CD4-positive, alpha-beta memory T cell (primary cell): ENCODE measurements at regions not wholly inside any gene's neighbourhood (a gene's known extent, or its start where the extent isn't known, plus 50 kb on each side); places are given as distances from the start of the nearest gene placed in this dataset.
A peak's percentile ranks its signal among the peaks of the same experiment; 100 is the strongest.
"Not testable (repeated sequence)": the region's sequence is repeated elsewhere in the genome, so short reads cannot be mapped to it uniquely, and the experiment has no call there.

Source experiments
- CTCF ChIA-PET: fragments of 350-600 bp; sonication (Branson Sonifier 250); formaldehyde crosslinking; loops from one replicate; lab custom pipeline; 2021; ENCODE audit warnings: inconsistent platforms; ENCODE audit not compliant: partially characterized antibody; lab: Charles Lee
- POLR2A ChIA-PET: fragments of 350-600 bp; sonication (Branson Sonifier 250); formaldehyde crosslinking; loops from one replicate; lab custom pipeline; 2021; ENCODE audit not compliant: partially characterized antibody; lab: Charles Lee
- DNase-seq, 5 donors: peaks; one replicate each; pipeline versions ENCODE4 v3.0.0 to v3.0.0-alpha.2; 2020 to 2022; ENCODE audit warnings: mixed read lengths in 1 of 5
- H3K27ac ChIP-seq: one replicate; pipeline ENCODE4 v1.7.0; 2013; ENCODE audit warnings: low read depth, low read length
- H3K27me3 ChIP-seq: 2 replicates; pipeline ENCODE4 v1.7.0; 2013; ENCODE audit warnings: mild to moderate bottlenecking, low read length, moderate library complexity; ENCODE audit not compliant: insufficient read depth
- H3K36me3 ChIP-seq: 2 replicates; pipeline ENCODE4 v1.7.0; 2013; ENCODE audit warnings: mild to moderate bottlenecking, low read length, moderate library complexity; ENCODE audit not compliant: insufficient read depth
- H3K4me1 ChIP-seq: 2 replicates; pipeline ENCODE4 v1.7.0; 2013; ENCODE audit warnings: mild to moderate bottlenecking, low read length, moderate library complexity; ENCODE audit not compliant: insufficient read depth
- H3K4me3 ChIP-seq, 2 donors: one replicate each; pipeline ENCODE4 v1.7.0; 2013; ENCODE audit warnings: low read length in 2 of 2, mild to moderate bottlenecking in 1 of 2
- H3K9me3 ChIP-seq, 2 donors: one replicate each; pipeline ENCODE4 v1.7.0; 2013; ENCODE audit warnings: low read length in 2 of 2, control low read depth in 1 of 2; ENCODE audit not compliant: control insufficient read depth in 1 of 2
- H3K27ac Mint-ChIP-seq, 7 donors: one replicate each; pipeline ENCODE4 v1.8.0; 2020 to 2021; ENCODE audit warnings: mixed read lengths in 7 of 7, mild to moderate bottlenecking in 6 of 7, inconsistent platforms in 3 of 7, moderate library complexity in 3 of 7
- H3K27me3 Mint-ChIP-seq, 2 donors: one replicate each; pipeline ENCODE4 v1.8.0; 2020 to 2021; ENCODE audit warnings: mixed read lengths in 2 of 2
- H3K36me3 Mint-ChIP-seq, 2 donors: one replicate each; pipeline ENCODE4 v1.8.0; 2020 to 2021; ENCODE audit warnings: mixed read lengths in 2 of 2, inconsistent platforms in 1 of 2, mild to moderate bottlenecking in 1 of 2
- H3K4me1 Mint-ChIP-seq, 4 donors: one replicate each; pipeline ENCODE4 v1.8.0; 2020 to 2021; ENCODE audit warnings: mixed read lengths in 4 of 4, mild to moderate bottlenecking in 1 of 4
- H3K4me3 Mint-ChIP-seq, 8 donors: one replicate each; pipeline ENCODE4 v1.8.0; 2020 to 2021; ENCODE audit warnings: mixed read lengths in 8 of 8, mild to moderate bottlenecking in 7 of 8, moderate library complexity in 6 of 8, inconsistent platforms in 3 of 8
- H3K9me3 Mint-ChIP-seq, 8 donors: one replicate each; pipeline ENCODE4 v1.8.0; 2020 to 2021; ENCODE audit warnings: mixed read lengths in 8 of 8, mild to moderate bottlenecking in 5 of 8, inconsistent platforms in 3 of 8, moderate library complexity in 1 of 8
- intact Hi-C: fragments of 100-400 bp; cut with micrococcal nuclease; formaldehyde crosslinking; loops from one replicate; pipeline ENCODE4 v1.15.1; 2023

- DNase-seq: no peak
- POLR2A ChIA-PET: no interaction called here
- Histone ChIP-seq H3K4me3 (no peak overlapping the region), H3K36me3 (no peaks in the 10 kb centered on the region), H3K27ac (no peak overlapping the region), H3K4me1 (no peaks in the 10 kb centered on the region), H3K27me3 (no peaks in the 10 kb centered on the region), H3K9me3 (no peaks in the 10 kb centered on the region)
- intact Hi-C loops: no loop called here
- Mint-ChIP-seq H3K4me1 (no peaks in the 10 kb centered on the region), H3K27me3 (peaks cover 11 to 21% of the 10 kb centered on the region in 2 donors), H3K36me3 (no peaks in the 10 kb centered on the region), H3K27ac (no peak overlapping the region), H3K9me3 (peaks cover 0 to 7% (median 0%) of the 10 kb centered on the region in 8 donors), H3K4me3 (no peak overlapping the region)
- CTCF ChIA-PET: no interaction called here
These were observed 906.2 kb downstream of the BRD1 start for GRCh38 chr22:48921411-48921903.

- no peak overlapping the region for H3K4me3 Mint-ChIP-seq
- H3K4me3 ChIP-seq: no peak overlapping the region
- H3K4me1 Mint-ChIP-seq: no peaks in the 10 kb centered on the region
- no peaks in the 10 kb centered on the region for H3K36me3 Mint-ChIP-seq
- ChIA-PET POLR2A (no interaction called here), CTCF (no interaction called here)
- H3K27ac Mint-ChIP-seq: no peak overlapping the region
- peaks cover 0 to 7% (median 0%) of the 10 kb centered on the region in 8 donors for H3K9me3 Mint-ChIP-seq
- DNase-seq: no peak
- H3K27ac ChIP-seq: no peak overlapping the region
- H3K27me3 Mint-ChIP-seq: peaks cover 11 to 23% of the 10 kb centered on the region in 2 donors
- no peaks in the 10 kb centered on the region for H3K27me3 ChIP-seq
- H3K36me3 ChIP-seq: no peaks in the 10 kb centered on the region
- H3K4me1 ChIP-seq: no peaks in the 10 kb centered on the region
- intact Hi-C loops: no loop called here
- H3K9me3 ChIP-seq: no peaks in the 10 kb centered on the region
These were observed 906.9 kb downstream of the BRD1 start for GRCh38 chr22:48920776-48921241.

DNA sequence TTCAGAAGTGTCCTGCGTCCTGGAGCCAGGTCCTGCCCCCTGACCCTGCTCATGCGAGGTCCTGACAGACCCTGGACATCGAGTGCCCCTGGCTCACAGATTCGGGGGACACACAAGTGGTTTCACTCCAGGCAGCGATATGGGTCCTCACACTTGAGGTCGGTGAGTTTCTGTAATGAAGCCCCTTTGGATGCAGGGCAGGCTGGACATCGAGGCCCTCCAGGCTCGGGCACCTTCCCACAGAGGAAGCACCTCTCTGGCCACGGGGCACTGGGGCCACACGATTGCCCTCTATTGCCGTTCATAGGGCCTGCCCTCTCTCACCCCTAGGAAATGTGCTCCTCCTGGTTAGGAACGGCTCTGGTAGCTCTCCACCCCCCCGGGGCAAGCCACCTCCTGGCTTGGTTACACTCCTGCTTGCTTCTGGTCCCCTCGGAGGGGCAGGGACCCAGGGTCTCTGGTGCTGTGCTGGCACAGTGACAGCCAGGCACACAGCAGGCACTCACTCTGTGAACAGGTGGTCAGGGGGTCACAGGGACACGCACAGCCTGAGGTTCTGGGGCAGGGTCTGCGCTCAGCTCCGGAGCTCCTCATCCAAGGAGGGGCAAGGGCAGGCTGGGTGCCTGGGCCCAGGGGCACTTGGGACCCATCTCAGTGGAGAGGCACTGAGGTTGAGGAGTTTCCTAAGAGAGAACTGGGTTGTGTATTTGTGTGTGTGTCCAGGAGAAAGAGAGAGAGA is 907.7 kb downstream of the BRD1 start:
- Histone ChIP-seq H3K4me1 (no peaks in the 10 kb centered on the region), H3K36me3 (no peaks in the 10 kb centered on the region), H3K27me3 (no peaks in the 10 kb centered on the region), H3K9me3 (no peaks in the 10 kb centered on the region), H3K27ac (no peak overlapping the region), H3K4me3 (no peak overlapping the region)
- intact Hi-C loops: no loop called here
- no peak overlapping the region for H3K27ac Mint-ChIP-seq
- no peak for DNase-seq
- H3K9me3 Mint-ChIP-seq: peaks cover 0 to 7% (median 0%) of the 10 kb centered on the region in 8 donors
- H3K36me3 Mint-ChIP-seq: no peaks in the 10 kb centered on the region
- H3K4me3 Mint-ChIP-seq: no peak overlapping the region
- no peaks in the 10 kb centered on the region for H3K4me1 Mint-ChIP-seq
- ChIA-PET CTCF (no interaction called here), POLR2A (no interaction called here)
- H3K27me3 Mint-ChIP-seq: peaks cover 11 to 24% of the 10 kb centered on the region in 2 donors

DNA sequence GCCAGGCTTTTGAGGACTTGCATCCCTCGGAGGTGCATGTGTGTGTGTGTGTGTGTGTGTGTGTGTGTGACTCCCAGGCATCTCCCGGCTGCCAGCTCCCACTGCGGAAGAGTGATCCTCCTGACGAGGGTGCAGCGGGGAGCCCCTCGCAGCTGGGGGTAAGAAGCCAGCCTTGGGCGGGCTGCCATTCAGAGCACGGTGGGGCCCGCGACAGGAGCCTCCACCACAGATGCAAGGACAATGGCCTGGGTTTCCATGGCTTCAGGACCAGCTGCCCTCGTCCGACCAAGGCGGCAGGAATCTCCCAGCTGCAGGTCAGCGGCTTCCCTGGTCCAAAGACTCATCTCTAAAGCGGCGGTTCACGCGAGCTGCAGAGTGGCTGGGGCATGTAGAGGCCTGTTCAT is 908.5 kb downstream of the BRD1 start:
- no peak for DNase-seq
- no peaks in the 10 kb centered on the region for H3K4me1 Mint-ChIP-seq
- H3K27ac Mint-ChIP-seq: no peak overlapping the region
- no peak overlapping the region for H3K27ac ChIP-seq
- H3K36me3 Mint-ChIP-seq: no peaks in the 10 kb centered on the region
- H3K9me3 Mint-ChIP-seq: peaks cover 0 to 7% (median 0%) of the 10 kb centered on the region in 8 donors
- no peaks in the 10 kb centered on the region for H3K27me3 ChIP-seq
- no peak overlapping the region for H3K4me3 ChIP-seq
- H3K36me3 ChIP-seq: no peaks in the 10 kb centered on the region
- no peak overlapping the region for H3K4me3 Mint-ChIP-seq
- no peaks in the 10 kb centered on the region for H3K4me1 ChIP-seq
- H3K9me3 ChIP-seq: no peaks in the 10 kb centered on the region
- H3K27me3 Mint-ChIP-seq: peaks cover 11 to 25% of the 10 kb centered on the region in 2 donors
- ChIA-PET POLR2A (no interaction called here), CTCF (no interaction called here)
- intact Hi-C loops: no loop called here

GRCh38 chr22:48918585-48919186 is 909.0 kb downstream of the BRD1 start:
- Histone ChIP-seq H3K36me3 (no peaks in the 10 kb centered on the region), H3K4me1 (no peaks in the 10 kb centered on the region), H3K27me3 (no peaks in the 10 kb centered on the region), H3K4me3 (no peak overlapping the region), H3K27ac (no peak overlapping the region), H3K9me3 (no peaks in the 10 kb centered on the region)
- POLR2A ChIA-PET: no interaction called here
- intact Hi-C loops: no loop called here
- Mint-ChIP-seq H3K27me3 (peaks cover 11 to 22% of the 10 kb centered on the region in 2 donors), H3K36me3 (no peaks in the 10 kb centered on the region), H3K4me3 (no peak overlapping the region), H3K4me1 (no peaks in the 10 kb centered on the region), H3K9me3 (peaks cover 0 to 7% (median 0%) of the 10 kb centered on the region in 8 donors), H3K27ac (no peak overlapping the region)
- no peak for DNase-seq
- CTCF ChIA-PET: no interaction called here

DNA sequence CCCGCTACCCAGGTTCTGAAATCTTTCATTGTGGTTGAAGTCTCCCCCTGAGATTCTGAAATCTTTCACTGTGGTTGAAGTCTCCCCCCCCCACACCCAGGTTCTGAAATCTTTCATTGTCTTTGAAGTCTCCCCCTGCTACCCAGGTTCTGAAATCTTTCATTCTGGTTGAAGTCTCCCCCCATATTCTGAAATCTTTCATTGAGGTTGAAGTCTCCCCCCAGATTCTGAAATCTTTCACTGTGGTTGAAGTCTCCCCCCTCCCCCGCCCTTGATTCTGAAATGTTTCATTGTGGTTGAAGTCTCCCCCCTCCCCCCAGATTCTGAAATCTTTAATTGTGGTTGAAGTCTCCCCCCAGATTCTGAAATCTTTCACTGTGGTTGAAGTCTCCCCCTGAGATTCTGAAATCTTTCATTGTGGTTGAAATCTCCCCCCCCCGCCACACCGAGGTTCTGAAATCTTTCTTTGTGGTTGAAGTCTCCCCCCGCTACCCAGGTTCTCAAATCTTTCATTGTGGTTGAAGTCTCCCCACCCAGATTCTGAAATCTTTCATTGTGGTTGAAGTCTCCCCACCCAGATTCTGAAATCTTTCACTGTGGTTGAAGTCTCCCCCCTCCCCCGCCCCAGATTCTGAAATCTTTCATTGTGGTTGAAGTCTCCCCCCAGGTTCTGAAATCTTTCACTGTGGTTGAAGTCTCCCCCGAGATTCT is 915.2 kb downstream of the BRD1 start:
- H3K27ac ChIP-seq, H3K9me3 Mint-ChIP-seq, intact Hi-C loops, H3K27me3 ChIP-seq, H3K36me3 ChIP-seq, H3K27me3 Mint-ChIP-seq, H3K4me3 ChIP-seq, POLR2A ChIA-PET, CTCF ChIA-PET, H3K9me3 ChIP-seq, H3K36me3 Mint-ChIP-seq: not testable (repeated sequence)
- peak overlapping the region in 3 of 7 donors; percentile 36 to 72 (median 65) for H3K27ac Mint-ChIP-seq
- peaks cover 15% of the 10 kb centered on the region for H3K4me1 ChIP-seq
- H3K4me1 Mint-ChIP-seq: peaks cover 13 to 29% (median 15%) of the 10 kb centered on the region in 4 donors
- peak overlapping the region in 7 of 8 donors; percentile 23 to 72 (median 49) for H3K4me3 Mint-ChIP-seq
- peak in 3 of 5 donors; percentile 6 to 12 (median 10) for DNase-seq

GRCh38 chr22:48911647-48912046 is 916.0 kb downstream of the BRD1 start:
- DNase-seq: peak in 2 of 5 donors; percentile 5 to 9

More at GRCh38 chr22:48911647-48912046, 916.0 kb downstream of the BRD1 start:
- H3K4me1 ChIP-seq: peaks cover 15% of the 10 kb centered on the region
- Mint-ChIP-seq H3K27me3 (peaks cover 11 to 12% of the 10 kb centered on the region in 2 donors), H3K4me3 (peak overlapping the region in 6 of 8 donors; percentile 3 to 69 (median 54)), H3K4me1 (peaks cover 13 to 29% (median 15%) of the 10 kb centered on the region in 4 donors), H3K27ac (peak overlapping the region in 2 of 7 donors; percentile 4 to 10)
- intact Hi-C loops, H3K36me3 Mint-ChIP-seq, POLR2A ChIA-PET, H3K4me3 ChIP-seq, H3K27me3 ChIP-seq, H3K27ac ChIP-seq, H3K36me3 ChIP-seq, H3K9me3 Mint-ChIP-seq, CTCF ChIA-PET, H3K9me3 ChIP-seq: not testable (repeated sequence)
